GM21786 (cell line): ENCODE measurements at regions not wholly inside any gene's neighbourhood (a gene's known extent, or its start where the extent isn't known, plus 50 kb on each side); places are given as distances from the start of the nearest gene placed in this dataset.

Experiments
- ATAC-seq: cut with Tn5 transposase; IDR thresholded peaks from one replicate; pipeline ENCODE4 v1.9.1; 2021; ENCODE audit not compliant: unreplicated experiment

DNA sequence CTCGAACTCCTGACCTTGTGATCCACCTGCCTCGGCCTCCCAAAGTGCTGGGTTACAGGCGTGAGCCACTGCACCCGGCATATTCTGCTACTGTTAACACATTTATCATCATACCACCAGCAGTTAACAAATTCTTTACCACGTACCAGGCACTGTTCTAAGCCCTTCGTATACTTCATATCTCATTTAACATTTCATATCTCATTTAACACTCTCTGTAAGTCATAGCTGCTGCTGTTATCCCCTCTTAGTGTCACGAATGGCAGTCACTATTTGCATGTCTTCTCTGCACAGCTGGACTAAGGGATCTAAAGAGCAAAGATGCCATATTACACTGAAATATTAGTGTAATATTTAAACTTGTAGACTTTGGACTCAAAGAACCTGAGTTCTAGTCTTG is 462.5 kb upstream of the DAB1 start:
- no peak for ATAC-seq

DNA sequence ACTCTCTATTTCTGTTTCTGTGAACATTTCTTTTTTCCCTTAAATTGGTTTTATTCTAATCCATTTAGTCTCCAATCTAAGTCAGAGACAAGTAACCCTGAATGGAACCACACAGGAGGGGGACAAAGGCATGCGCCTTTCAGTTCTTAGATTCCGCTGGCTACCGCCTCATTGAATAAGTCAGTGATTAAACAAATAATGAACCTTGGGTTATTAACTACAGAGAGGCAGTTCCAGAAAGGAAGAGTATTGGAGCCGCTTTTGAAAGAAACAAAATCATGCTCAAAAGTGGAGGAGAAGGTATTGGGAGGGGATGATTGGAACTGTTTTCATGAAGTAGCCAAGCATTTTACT is 459.8 kb upstream of the DAB1 start:
- ATAC-seq, result no peak

- no peak for ATAC-seq
Observed at GRCh38 chr1:57882934-57883641, 459.2 kb upstream of the DAB1 start.

DNA sequence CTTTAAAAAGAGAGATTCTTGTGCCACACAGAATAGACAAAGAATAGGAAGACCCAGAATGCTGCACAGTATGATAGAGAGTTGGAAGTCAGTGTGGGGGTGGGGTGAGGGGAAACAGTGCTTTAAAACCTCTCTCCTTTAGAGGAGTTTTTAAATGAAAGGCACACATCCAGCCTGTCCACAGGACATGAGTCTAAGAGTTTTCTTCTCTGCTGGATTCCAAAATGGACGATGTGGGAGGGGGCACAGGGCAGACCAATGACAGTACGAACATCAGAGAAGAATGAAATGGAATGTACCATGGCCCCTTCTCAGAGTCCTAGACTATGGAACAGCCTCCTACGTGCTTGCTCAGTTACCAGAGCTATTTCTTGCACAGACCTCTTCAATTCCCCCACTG is 458.2 kb upstream of the DAB1 start:
- ATAC-seq, result no peak

DNA sequence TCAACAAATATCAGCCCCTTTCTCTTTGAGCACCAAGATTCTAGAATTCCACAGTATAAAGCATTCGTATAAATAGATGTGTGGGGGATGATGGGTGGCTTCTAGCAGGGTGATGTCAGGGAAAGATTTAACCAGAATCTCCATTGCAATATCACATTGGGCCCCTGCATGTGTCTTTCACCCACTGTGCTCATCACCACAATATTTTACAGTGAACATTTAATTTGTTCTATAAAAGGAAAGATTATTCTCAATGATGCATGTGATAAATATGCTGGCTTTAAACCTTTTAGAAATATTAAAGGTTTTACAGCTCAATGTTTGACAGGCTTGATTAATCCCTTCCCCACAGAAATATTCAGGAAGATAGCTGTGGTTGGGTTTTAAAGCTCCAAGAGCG is 457.8 kb upstream of the DAB1 start:
- ATAC-seq, result no peak

DNA sequence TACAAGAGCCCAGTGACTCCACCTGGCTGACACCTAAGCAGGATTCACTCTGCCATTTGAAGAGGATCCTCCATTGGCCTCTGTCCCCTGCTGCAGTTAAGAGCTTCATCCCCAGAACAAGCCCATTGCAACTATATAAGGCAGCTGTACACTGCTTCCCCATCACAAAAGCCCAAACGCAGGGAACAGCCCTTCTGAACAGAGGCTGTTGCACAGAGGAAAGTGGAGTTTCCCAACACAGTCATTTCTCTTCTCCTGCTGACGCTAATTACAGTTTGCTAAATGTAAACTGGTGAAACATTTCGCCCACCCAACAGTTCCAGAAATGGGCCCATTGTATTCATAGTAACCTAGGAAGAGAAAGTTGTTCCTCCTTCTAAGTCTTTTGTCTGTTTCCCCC is 455.8 kb upstream of the DAB1 start:
- ATAC-seq, result no peak

- no peak for ATAC-seq
Observed at GRCh38 chr1:57874418-57874877, 450.6 kb upstream of the DAB1 start.

- no peak for ATAC-seq
Observed at GRCh38 chr1:57872913-57873312, 449.1 kb upstream of the DAB1 start.

DNA sequence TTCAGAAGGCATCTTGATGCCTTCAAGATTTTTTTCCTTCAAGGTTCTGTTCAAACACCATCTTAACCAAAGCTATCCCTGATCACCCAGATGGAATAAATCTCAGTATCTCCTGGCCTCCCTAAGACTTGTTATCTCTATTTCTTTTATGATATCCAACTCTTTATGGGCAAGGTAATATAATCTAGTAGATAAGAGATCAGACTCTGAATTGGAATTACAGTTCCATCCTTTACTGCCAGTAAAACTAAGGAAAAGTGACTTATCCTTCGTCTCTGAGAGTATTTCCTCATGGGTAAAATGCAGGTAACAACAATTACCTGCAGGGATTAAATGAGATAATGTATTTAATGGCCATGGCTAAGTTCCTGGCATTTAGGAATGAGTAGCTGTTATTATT is 445.0 kb upstream of the DAB1 start:
- no peak for ATAC-seq

DNA sequence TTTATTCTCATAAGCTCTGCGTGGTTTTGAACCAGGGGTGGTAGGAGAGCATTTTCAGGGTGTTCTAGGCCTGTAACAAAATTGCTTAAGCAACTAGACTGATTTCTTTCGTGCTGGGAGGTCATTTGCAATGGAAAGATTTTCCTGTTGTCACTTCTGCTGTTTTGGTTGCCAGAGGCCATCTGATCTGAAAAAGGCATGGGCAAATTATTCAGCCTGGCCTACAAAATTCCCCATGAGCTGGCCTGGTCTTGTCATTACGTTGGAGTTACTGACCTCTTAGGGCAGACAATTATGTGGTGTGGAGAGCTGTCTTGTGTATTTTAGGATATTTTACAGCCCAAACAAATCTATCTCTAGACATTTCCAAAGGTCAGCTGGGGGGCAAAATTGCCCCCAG is 444.4 kb upstream of the DAB1 start:
- ATAC-seq, result no peak

- ATAC-seq, result no peak
Observed at GRCh38 chr1:57866998-57867397, 443.1 kb upstream of the DAB1 start.

- ATAC-seq, result no peak
Observed at GRCh38 chr1:57860931-57861565, 437.2 kb upstream of the DAB1 start.

GRCh38 chr1:57860325-57860724 is 436.5 kb upstream of the DAB1 start:
- no peak for ATAC-seq

DNA sequence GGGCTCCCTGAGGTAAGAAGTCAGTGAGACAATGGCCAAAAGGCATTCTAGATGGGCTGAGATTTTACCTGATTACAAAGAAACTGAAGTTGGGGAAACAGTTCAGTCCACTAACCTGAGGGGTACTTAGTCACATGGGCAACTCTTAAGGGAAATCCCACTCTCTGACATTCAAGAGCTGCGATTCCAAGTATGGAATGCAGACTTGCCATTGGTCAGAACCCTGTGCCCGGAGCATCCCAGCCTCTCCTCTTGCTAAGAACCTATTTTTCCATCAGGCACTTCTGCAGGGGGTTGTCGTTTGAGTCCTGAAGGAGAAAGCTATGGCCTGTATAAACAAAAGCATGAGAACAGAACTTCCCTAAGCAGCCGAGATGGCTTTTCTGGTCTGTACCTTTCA is 434.9 kb upstream of the DAB1 start:
- ATAC-seq, result no peak

DNA sequence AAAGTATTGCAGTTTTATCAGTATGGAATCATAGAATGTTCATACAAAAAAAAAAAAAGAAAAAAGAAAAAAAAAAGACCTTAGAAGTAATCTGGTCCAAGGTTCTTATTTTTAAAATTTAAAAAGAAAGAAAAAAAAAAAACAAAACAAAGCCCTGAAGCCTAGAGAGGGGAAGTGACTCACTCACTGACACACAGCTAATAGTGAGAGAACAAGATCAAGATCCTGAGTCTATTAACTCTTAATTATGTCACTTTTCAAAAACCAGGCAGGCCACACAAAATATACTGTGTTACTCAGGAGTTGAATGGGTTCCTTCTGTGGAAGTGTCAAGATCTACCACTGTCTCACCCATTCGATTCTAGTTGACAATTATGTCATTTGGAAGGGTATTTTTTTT is 433.9 kb upstream of the DAB1 start:
- no peak for ATAC-seq

DNA sequence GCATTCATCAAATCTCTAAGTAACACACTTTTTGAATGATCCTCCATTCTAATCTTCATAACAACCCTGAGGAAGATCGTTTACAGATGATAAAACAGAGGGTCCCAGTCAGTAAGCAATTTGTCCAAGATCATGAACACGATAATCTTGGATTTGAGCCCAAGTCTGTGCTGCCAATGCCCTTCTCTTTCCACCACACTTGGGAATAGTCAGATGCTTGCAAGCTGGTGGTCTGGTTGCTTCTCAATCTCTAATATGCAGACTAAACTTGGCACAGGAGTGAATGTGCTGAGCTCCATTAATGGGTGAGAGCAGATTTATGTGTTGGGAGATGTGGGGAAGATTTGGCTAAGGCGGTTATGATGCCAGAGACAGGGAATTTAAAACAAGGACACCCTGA is 430.6 kb upstream of the DAB1 start:
- ATAC-seq, result no peak

DNA sequence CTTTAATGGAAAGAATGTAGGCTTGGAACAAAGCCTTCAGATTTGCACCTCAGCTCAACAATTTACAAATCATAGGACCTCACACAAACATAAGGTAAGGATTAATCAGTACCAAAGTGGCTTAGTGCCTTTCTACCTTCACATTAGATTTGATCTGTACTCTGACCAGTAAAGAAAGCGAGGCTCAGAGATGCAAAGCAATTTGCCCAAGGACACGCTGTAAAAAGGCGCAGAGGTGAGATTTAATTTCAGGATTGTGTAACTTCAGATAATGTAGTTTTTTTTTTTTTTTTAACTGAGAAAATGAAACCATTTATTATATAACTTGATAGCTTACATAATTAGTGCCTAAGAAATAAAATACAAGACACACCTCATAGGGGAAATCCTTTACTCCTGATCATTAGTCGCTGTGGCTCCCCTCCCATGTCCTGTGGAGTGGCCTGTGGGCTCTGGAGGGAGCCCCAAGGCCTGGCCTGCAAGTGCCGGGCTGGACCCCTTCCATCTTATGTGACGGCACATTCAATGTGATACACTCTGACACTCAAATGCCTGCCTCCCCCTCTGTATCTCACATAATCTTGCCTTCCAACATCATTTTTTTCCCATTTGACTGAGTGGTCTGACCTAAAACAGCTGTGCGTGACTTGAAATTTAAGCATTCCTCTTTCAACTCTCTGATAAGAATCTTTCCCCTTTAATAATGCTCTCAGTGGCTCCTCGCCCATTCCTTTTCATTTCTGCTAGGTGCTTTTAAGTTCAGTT is 426.5 kb upstream of the DAB1 start:
- ATAC-seq, result no peak

DNA sequence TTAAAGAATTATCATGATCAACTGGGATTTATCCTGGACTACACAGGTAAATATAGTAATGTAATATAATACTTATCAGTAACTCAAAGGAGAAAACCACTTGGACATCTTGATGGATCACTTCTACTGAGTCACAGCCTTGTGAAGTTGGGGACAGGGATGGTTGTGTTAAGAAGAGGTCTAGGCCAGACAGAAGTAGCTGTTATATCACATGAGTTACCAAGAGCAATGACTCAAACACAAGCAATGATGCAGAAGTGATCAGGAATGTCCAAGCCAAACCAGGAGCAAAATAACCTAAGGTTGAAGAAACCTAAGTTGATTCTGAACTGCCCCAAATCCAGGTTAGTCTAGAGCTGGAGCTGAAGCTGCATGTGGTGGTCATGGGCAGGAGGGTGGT is 424.5 kb upstream of the DAB1 start:
- ATAC-seq, result no peak

DNA sequence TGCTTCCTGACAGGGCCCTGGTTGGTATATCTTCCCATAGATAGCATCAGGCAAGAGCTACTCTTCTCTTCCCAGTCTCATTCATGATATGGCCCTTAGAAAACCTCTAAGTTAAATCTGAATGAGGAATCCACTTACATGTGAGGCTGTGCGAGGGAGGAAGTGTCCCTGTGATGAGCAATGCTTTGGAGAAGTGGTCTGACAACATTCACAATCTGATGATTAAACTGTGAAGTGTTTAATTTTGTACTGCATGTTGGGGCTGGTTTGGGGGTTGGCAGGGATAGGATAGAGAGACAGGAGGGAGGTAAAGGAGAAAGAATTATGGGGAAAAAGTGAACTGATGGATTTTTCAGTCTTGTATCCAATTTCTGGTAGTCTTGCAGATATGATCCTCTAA is 421.2 kb upstream of the DAB1 start:
- no peak for ATAC-seq

DNA sequence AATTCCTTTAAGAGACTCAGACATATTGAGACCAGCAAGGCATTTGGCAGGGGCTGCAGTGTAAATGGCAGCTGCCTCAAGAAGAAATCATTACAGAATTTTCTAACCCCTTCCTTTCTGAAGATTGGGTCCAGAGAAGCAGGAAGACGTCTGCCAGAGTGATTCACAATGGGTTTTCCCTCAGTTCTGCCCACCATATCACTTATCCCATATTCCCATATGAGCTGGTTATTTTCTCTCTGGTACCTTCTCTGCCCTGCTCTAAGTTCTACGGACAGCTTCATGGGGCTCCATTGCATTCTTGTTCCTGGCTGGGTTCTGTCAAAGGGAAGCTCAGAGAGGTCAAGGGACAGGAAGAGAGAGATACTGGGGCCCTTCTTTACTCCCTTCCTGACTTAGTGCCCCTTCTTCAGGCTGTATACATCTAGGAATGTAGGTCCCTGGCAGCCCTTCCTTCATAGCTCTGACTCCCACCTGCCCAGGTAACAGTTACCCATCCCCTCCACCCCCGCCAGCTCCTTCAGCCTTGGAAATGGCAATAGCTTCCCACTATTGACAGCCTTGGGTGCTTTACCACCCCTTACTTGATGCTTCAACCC is 420.6 kb upstream of the DAB1 start:
- ATAC-seq, result no peak

- no peak for ATAC-seq
Observed at GRCh38 chr1:57843760-57844159, 419.9 kb upstream of the DAB1 start.

- ATAC-seq, result no peak
Observed at GRCh38 chr1:57839526-57839925, 415.7 kb upstream of the DAB1 start.
